NT2/D1 (cell line): ENCODE measurements at regions not wholly inside any gene's neighbourhood (a gene's known extent, or its start where the extent isn't known, plus 50 kb on each side); places are given as distances from the start of the nearest gene placed in this dataset.

Source experiments
- YY1 ChIP-seq: IDR thresholded peaks from 2 replicates; pipeline ENCODE4 v1.6.1; 2011; ENCODE audit not compliant: insufficient read length, insufficient read depth
- ZNF274 ChIP-seq: IDR thresholded peaks from 2 replicates; pipeline ENCODE4 v1.6.1; 2011; ENCODE audit warnings: mild to moderate bottlenecking, low read depth, low read length

- no peak for TF ChIP-seq YY1
- no peak for TF ChIP-seq ZNF274
These were observed 356.8 kb downstream of the DHX35 start for GRCh38 chr20:39318911-39319310.
